Lung (tissue), 11 donors: ENCODE measurements at regions not wholly inside any gene's neighbourhood (a gene's known extent, or its start where the extent isn't known, plus 50 kb on each side); places are given as distances from the start of the nearest gene placed in this dataset.

Source experiments
- ATAC-seq: fragments of 200-7000 bp; cut with Tn5 transposase; one replicate; pipeline ENCODE4 v1.9.1; 2020; ENCODE audit warnings: moderate number of reproducible peaks; ENCODE audit not compliant: insufficient read depth, low FRiP score
- DNase-seq, 3 donors: peaks; one replicate each; pipeline ENCODE4 v3.0.0-alpha.2; 2013 to 2017
- H3K27ac ChIP-seq, 2 donors: one replicate each; pipeline ENCODE4 v1.5.1; 2013; ENCODE audit warnings: mild to moderate bottlenecking in 2 of 2, moderate library complexity in 2 of 2, control low read depth in 1 of 2, inconsistent platforms in 1 of 2, low read depth in 1 of 2, low read length in 1 of 2
- H3K27me3 ChIP-seq, 3 donors: one replicate each; pipeline ENCODE4 v1.5.1; 2013; ENCODE audit warnings: low read length in 2 of 3; ENCODE audit not compliant: control insufficient read depth in 3 of 3, insufficient read depth in 3 of 3
- H3K36me3 ChIP-seq, 4 donors: one replicate each; pipeline ENCODE4 v1.5.1; 2013; ENCODE audit warnings: low read length in 4 of 4, mild to moderate bottlenecking in 1 of 4, moderate library complexity in 1 of 4; ENCODE audit not compliant: control insufficient read depth in 4 of 4, insufficient read depth in 4 of 4
- H3K4me1 ChIP-seq, 5 donors: one replicate each; pipeline ENCODE4 v1.5.1; 2013; ENCODE audit warnings: low read length in 5 of 5, mild to moderate bottlenecking in 2 of 5, moderate library complexity in 1 of 5; ENCODE audit not compliant: control insufficient read depth in 5 of 5, insufficient read depth in 5 of 5
- H3K4me3 ChIP-seq: one replicate; pipeline ENCODE4 v1.5.1; 2013; ENCODE audit warnings: mild to moderate bottlenecking, control low read depth, moderate library complexity
- H3K9ac ChIP-seq, 2 donors: one replicate each; pipeline ENCODE4 v1.5.1; 2013; ENCODE audit warnings: low read length in 2 of 2, control low read depth in 1 of 2; ENCODE audit not compliant: insufficient read depth in 1 of 2
- H3K9me3 ChIP-seq, 4 donors: one replicate each; pipeline ENCODE4 v1.5.1; 2013; ENCODE audit warnings: low read length in 3 of 4, mild to moderate bottlenecking in 1 of 4, moderate library complexity in 1 of 4; ENCODE audit not compliant: control insufficient read depth in 4 of 4, insufficient read depth in 3 of 4
- WGBS, 2 donors: extraction: QIAGEN DNeasy Blood & Tissue Kit; methylation state at CpG; one replicate each; pipeline ENCODE4 v1.1.7; 2013; 5-methylcytosine and 5-hydroxymethylcytosine counted together
- TF ChIP-seq, protein P1 (sequence below): IDR thresholded peaks from 2 replicates; pipeline ENCODE4 v1.5.1; 2012; ENCODE audit warnings: mild to moderate bottlenecking; ENCODE audit errors: control extremely low read depth, extremely low read depth
- donor health status: control.
- donor health status: control.
- donor health status: Bipolar disorder and iron deficiency.
- donor health status: healthy.
- donor health status: DM: yes; HTN: yes; CAD: no.

- no peak for ATAC-seq
- peak in 1 of 3 donors; percentile 32 for DNase-seq
- Histone ChIP-seq H3K9me3 (peaks cover 0 to 6% (median 0%) of the 10 kb centered on the region in 4 donors), H3K9ac (no peak overlapping the region), H3K4me3 (no peak overlapping the region), H3K27me3 (no peaks in the 10 kb centered on the region), H3K4me1 (peaks cover 0 to 10% (median 2%) of the 10 kb centered on the region in 5 donors), H3K27ac (no peak overlapping the region), H3K36me3 (no peaks in the 10 kb centered on the region)
- TF ChIP-seq, protein P1, sequence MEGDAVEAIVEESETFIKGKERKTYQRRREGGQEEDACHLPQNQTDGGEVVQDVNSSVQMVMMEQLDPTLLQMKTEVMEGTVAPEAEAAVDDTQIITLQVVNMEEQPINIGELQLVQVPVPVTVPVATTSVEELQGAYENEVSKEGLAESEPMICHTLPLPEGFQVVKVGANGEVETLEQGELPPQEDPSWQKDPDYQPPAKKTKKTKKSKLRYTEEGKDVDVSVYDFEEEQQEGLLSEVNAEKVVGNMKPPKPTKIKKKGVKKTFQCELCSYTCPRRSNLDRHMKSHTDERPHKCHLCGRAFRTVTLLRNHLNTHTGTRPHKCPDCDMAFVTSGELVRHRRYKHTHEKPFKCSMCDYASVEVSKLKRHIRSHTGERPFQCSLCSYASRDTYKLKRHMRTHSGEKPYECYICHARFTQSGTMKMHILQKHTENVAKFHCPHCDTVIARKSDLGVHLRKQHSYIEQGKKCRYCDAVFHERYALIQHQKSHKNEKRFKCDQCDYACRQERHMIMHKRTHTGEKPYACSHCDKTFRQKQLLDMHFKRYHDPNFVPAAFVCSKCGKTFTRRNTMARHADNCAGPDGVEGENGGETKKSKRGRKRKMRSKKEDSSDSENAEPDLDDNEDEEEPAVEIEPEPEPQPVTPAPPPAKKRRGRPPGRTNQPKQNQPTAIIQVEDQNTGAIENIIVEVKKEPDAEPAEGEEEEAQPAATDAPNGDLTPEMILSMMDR: no peak
- 75 to 83% methylated on average over 4 of the region's 4 CpGs for WGBS, 2 donors
These were observed 57.1 kb upstream of the PKDCC start for GRCh38 chr2:41990688-41991087.

GRCh38 chr2:41992056-41992642, 55.7 kb upstream of the PKDCC start:
- peaks cover 0 to 10% (median 2%) of the 10 kb centered on the region in 5 donors for H3K4me1 ChIP-seq
- H3K9ac ChIP-seq: no peak overlapping the region
- H3K27ac ChIP-seq: no peak overlapping the region
- no peaks in the 10 kb centered on the region for H3K36me3 ChIP-seq
- no peak overlapping the region for H3K4me3 ChIP-seq
- ATAC-seq: no peak
- 89 to 91% methylated on average over 1 of the region's 1 CpG for WGBS, 2 donors
- peaks cover 0 to 6% (median 0%) of the 10 kb centered on the region in 4 donors for H3K9me3 ChIP-seq
- H3K27me3 ChIP-seq: no peaks in the 10 kb centered on the region
- TF ChIP-seq, protein P1: no peak
- DNase-seq: no peak

DNA sequence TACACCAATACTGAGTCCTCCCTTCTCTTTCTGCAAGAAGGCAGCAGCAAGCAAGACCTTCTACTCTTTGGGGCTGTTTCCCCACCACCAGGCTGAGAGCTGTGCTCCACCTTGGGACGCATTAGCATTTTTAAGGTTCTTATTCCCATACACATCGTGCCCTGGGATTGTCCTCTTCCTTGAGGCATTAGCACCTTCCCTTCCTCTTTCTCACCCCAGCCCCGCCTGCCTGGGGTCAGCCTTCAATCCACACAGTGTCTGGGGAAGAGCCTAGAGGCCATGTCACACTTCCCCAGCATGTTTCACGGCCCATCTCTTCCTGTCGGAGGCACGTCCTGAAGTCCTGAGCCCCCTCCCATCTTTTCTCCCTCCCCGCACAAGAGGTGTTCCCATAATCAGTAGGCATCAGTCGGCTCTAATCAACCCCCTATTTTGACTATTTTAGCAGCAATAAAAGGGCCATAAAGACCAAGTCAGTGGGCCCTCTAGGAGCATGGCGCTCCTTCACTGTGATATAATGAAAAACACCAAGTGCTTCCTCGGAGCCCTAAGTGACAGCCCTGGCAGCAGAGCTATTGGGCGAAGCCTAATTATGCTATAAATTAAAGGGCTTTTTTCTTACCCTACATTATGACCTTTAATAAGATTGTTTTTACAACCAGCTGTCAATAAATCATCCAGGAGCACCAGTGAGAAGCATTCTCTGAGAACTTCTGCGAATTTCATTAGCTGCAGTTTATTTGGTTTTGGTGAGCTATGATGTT, 55.0 kb upstream of the PKDCC start:
- Histone ChIP-seq H3K27ac (no peak overlapping the region), H3K4me3 (no peak overlapping the region), H3K27me3 (no peaks in the 10 kb centered on the region), H3K9me3 (peaks cover 0 to 6% (median 0%) of the 10 kb centered on the region in 4 donors), H3K36me3 (no peaks in the 10 kb centered on the region), H3K4me1 (peaks cover 0 to 10% (median 2%) of the 10 kb centered on the region in 5 donors), H3K9ac (no peak overlapping the region)
- TF ChIP-seq, protein P1: no peak
- ATAC-seq (no peak), DNase-seq (no peak)
- 81 to 84% methylated on average over 12 of the region's 12 CpGs for WGBS, 2 donors
